ENCODE measurements at regions not wholly inside any gene's neighbourhood (a gene's known extent, or its start where the extent isn't known, plus 50 kb on each side); places are given as distances from the start of the nearest gene placed in this dataset.

GRCh38 chr5:124044613-124045012, 532.6 kb downstream of the CSNK1G3 start:
- TF ChIP-seq, protein P1, sequence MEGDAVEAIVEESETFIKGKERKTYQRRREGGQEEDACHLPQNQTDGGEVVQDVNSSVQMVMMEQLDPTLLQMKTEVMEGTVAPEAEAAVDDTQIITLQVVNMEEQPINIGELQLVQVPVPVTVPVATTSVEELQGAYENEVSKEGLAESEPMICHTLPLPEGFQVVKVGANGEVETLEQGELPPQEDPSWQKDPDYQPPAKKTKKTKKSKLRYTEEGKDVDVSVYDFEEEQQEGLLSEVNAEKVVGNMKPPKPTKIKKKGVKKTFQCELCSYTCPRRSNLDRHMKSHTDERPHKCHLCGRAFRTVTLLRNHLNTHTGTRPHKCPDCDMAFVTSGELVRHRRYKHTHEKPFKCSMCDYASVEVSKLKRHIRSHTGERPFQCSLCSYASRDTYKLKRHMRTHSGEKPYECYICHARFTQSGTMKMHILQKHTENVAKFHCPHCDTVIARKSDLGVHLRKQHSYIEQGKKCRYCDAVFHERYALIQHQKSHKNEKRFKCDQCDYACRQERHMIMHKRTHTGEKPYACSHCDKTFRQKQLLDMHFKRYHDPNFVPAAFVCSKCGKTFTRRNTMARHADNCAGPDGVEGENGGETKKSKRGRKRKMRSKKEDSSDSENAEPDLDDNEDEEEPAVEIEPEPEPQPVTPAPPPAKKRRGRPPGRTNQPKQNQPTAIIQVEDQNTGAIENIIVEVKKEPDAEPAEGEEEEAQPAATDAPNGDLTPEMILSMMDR (IDR thresholded peaks at IDR 0.05 in 4 of 5, conservative IDR thresholded peaks at IDR 0.05 in 1 of 5), result no peak
- no peak for TF ChIP-seq POLR2A (IDR thresholded peaks at IDR 0.05)

Measured in gastrocnemius medialis (tissue), 4 donors.